Esophagus (tissue), 2 donors: ENCODE measurements at regions not wholly inside any gene's neighbourhood (a gene's known extent, or its start where the extent isn't known, plus 50 kb on each side); places are given as distances from the start of the nearest gene placed in this dataset.
A peak's percentile ranks its signal among the peaks of the same experiment; 100 is the strongest.

Experiments used
- H3K27ac ChIP-seq, 2 donors: one replicate each; pipeline ENCODE4 v1.5.1; 2013; ENCODE audit warnings: low read depth in 2 of 2, mild to moderate bottlenecking in 2 of 2, inconsistent platforms in 1 of 2, low read length in 1 of 2, moderate library complexity in 1 of 2
- H3K27me3 ChIP-seq, 2 donors: one replicate each; pipeline ENCODE4 v1.6.1; 2013; ENCODE audit warnings: low read length in 2 of 2, control low read depth in 1 of 2, mild to moderate bottlenecking in 1 of 2; ENCODE audit not compliant: insufficient read depth in 2 of 2, control insufficient read depth in 1 of 2
- H3K36me3 ChIP-seq, 2 donors: one replicate each; pipeline ENCODE4 v1.6.1; 2013; ENCODE audit warnings: low read length in 1 of 2; ENCODE audit not compliant: control insufficient read depth in 2 of 2, insufficient read depth in 2 of 2
- H3K4me1 ChIP-seq, 2 donors: one replicate each; pipeline ENCODE4 v1.6.1; 2013; ENCODE audit warnings: low read length in 1 of 2; ENCODE audit not compliant: control insufficient read depth in 2 of 2, insufficient read depth in 2 of 2
- H3K4me3 ChIP-seq, 2 donors: one replicate each; pipeline ENCODE4 v1.5.1; 2013; ENCODE audit warnings: low read length in 2 of 2, mild to moderate bottlenecking in 2 of 2, low read depth in 1 of 2, moderate library complexity in 1 of 2
- H3K9me3 ChIP-seq, 2 donors: one replicate each; pipeline ENCODE4 v1.6.1; 2013; ENCODE audit warnings: mild to moderate bottlenecking in 2 of 2, low read depth in 1 of 2, low read length in 1 of 2, moderate library complexity in 1 of 2; ENCODE audit not compliant: control insufficient read depth in 2 of 2, insufficient read depth in 1 of 2
- WGBS, 2 donors: extraction: QIAGEN DNeasy Blood & Tissue Kit; methylation state at CpG; one replicate each; pipeline ENCODE4 v1.1.7; 2013; 5-methylcytosine and 5-hydroxymethylcytosine counted together
- donor health status: healthy with polysubstance abuse.
- donor health status: Bipolar disorder and iron deficiency.

DNA sequence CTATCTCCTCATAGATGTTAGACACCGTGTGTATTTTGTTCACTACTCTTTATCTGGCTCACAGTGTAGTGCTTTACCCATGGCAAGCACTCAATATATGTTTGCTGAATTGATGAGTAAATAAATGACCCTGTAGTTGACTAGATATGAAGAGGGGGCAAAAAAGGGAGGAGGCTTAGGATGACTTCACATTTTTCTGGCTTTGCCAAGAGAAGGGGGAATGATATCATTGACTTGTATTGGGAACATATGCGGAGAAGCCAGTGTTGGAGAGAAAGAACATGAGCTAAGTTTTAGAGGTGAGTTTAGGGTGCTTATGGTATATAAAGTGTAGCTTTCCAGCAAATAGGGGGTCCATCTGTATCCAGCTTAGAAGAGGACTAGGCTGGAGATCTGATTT, 145.5 kb downstream of the TENT5C start:
- Histone ChIP-seq H3K9me3 (no peaks in the 10 kb centered on the region), H3K4me1 (no peaks in the 10 kb centered on the region), H3K36me3 (no peaks in the 10 kb centered on the region), H3K27ac (no peak overlapping the region), H3K4me3 (no peak overlapping the region), H3K27me3 (no peaks in the 10 kb centered on the region)
- WGBS, 2 donors, result 84 to 94% methylated on average over 2 of the region's 2 CpGs

DNA sequence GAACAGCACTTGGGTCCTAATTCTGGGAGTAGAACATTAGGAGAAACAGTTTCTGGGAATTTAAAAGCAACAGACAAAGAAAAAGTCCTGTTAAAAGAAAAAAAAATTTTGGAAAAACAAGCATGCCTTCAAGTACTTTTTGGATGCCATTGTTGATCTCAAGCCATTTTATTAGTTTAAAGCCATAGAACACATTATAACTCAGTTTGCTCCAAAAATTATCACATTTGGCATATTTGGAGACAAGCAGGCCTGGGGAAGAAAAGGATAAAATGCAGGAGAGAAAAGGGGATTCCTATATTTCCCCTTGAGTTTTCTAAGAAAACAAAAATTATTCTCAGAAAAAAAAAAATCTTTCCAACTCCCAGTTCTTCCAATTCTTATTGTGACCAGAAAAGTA, 146.8 kb downstream of the TENT5C start:
- no peak overlapping the region for H3K4me3 ChIP-seq
- no peaks in the 10 kb centered on the region for H3K27me3 ChIP-seq
- no peak overlapping the region for H3K27ac ChIP-seq
- no peaks in the 10 kb centered on the region for H3K36me3 ChIP-seq
- H3K9me3 ChIP-seq, result no peaks in the 10 kb centered on the region
- H3K4me1 ChIP-seq, result no peaks in the 10 kb centered on the region

DNA sequence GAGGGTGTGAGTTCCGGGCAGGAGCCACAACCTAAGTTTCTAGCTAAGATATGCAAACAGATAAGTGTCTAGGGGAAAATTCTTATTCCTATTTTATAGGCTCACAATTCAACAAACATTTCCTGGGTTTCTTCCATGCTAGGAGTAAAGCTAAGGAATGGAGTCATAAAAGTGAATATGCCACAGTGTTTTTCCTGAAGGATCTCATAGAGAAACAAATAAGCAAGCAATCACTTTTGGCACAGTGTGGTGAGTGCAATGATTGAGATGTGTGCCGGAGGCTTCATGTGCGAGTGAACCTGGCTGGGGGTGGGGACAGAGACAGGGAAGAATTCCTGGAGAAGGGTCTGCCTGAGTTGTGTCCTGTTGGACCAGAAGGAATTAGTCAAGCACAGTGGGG, 147.4 kb downstream of the TENT5C start:
- Histone ChIP-seq H3K36me3 (no peaks in the 10 kb centered on the region), H3K4me3 (no peak overlapping the region), H3K4me1 (no peaks in the 10 kb centered on the region), H3K27me3 (no peaks in the 10 kb centered on the region), H3K27ac (no peak overlapping the region), H3K9me3 (no peaks in the 10 kb centered on the region)
- WGBS, 2 donors, result 59 to 64% methylated on average over 3 of the region's 3 CpGs

DNA sequence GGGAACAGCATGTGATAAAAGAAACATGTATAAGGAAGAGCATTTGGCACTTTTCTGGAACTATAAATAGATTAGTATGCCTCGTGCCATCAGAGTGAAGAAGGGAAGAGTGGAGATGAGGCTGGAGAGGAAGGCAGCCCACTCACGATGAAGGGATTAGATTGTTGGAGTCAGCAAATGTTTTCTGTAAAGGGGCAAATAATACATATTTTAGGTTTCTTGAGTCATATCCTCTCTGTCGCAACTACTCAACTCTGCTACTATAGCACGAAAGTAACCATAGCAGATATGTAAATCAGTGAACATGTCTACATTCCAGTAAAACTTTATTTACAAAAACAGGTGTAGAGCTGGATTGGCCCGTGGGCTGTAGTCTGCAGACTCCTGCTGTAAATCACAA, 147.8 kb downstream of the TENT5C start:
- H3K27me3 ChIP-seq, result no peaks in the 10 kb centered on the region
- H3K4me3 ChIP-seq, result no peak overlapping the region
- peaks cover 0 to under 1% of the 10 kb centered on the region in 2 donors for H3K4me1 ChIP-seq
- no peak overlapping the region for H3K27ac ChIP-seq
- WGBS, 2 donors, result 26 to 32% methylated on average over 5 of the region's 5 CpGs
- H3K9me3 ChIP-seq, result no peaks in the 10 kb centered on the region
- no peaks in the 10 kb centered on the region for H3K36me3 ChIP-seq

DNA sequence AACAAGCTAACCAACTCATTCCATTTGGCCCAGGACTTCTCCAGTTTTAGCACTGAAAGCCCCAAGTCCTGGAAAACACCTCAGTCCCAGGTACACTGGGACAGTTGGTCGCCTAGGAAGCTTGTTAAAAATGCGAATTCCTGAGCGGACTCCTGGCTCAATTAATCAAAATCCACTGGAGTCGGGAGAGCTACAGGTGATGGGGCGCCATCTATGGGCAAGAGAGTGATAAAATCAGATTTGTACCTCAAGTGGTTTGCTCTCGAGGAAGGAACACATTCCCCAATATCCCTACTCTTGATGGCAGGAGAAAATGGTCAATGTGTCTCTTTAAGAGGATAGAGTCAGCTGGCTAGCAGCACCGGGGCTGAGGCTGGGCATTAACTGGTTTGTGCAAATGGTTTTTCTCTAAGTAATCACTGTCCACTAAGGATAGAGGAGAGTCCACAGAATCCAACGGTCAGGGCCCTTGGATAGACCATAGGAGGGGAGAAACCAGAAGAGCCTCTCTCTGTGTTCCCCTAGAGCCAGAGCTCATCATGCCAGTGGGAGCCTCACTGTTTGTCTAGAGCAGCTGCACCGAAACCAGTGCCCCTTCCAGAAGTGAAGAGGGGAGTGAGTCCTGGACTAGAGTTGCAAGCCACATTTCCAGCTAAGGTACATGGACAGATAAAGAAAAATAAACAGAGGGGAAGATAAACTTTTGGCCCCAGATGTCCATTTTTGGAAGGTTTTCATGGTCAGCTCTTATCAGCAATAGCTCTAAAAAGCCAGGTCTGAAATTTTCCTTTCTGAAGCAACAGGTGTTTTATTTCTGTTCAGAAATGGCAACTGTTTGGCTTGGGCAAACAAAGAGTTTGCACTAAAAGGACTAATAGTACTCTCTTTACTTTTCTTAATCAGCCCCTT, 148.5 kb downstream of the TENT5C start:
- Histone ChIP-seq H3K36me3 (no peaks in the 10 kb centered on the region), H3K4me3 (no peak overlapping the region), H3K4me1 (peaks cover 0 to 2% of the 10 kb centered on the region in 2 donors), H3K27me3 (no peaks in the 10 kb centered on the region), H3K27ac (no peak overlapping the region), H3K9me3 (no peaks in the 10 kb centered on the region)
- 11 to 14% methylated on average over 9 of the region's 9 CpGs for WGBS, 2 donors

DNA sequence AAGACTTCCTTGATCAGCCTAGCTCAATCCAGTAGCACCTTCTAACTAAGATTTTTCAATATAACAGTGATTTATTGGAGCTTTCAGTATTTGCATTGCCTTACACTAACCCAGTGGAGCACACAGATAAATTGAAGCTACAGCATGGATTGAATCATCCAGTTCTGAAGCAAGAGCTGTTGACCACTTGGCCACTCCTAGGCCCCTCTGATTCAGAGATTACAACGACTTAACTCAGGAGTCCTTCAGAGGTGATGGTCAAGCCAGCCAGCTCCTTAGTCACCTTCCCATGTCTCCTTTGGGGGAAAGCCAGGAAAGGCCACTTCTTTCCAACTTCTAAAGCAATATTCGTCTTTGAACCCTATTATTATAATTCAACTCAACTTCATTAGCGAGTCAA, 151.8 kb downstream of the TENT5C start:
- H3K4me1 ChIP-seq, result peaks cover 0 to 2% of the 10 kb centered on the region in 2 donors
- H3K27me3 ChIP-seq, result no peaks in the 10 kb centered on the region
- H3K4me3 ChIP-seq, result no peak overlapping the region
- H3K9me3 ChIP-seq, result no peaks in the 10 kb centered on the region
- 74 to 83% methylated on average over 3 of the region's 3 CpGs for WGBS, 2 donors
- no peaks in the 10 kb centered on the region for H3K36me3 ChIP-seq
- no peak overlapping the region for H3K27ac ChIP-seq

DNA sequence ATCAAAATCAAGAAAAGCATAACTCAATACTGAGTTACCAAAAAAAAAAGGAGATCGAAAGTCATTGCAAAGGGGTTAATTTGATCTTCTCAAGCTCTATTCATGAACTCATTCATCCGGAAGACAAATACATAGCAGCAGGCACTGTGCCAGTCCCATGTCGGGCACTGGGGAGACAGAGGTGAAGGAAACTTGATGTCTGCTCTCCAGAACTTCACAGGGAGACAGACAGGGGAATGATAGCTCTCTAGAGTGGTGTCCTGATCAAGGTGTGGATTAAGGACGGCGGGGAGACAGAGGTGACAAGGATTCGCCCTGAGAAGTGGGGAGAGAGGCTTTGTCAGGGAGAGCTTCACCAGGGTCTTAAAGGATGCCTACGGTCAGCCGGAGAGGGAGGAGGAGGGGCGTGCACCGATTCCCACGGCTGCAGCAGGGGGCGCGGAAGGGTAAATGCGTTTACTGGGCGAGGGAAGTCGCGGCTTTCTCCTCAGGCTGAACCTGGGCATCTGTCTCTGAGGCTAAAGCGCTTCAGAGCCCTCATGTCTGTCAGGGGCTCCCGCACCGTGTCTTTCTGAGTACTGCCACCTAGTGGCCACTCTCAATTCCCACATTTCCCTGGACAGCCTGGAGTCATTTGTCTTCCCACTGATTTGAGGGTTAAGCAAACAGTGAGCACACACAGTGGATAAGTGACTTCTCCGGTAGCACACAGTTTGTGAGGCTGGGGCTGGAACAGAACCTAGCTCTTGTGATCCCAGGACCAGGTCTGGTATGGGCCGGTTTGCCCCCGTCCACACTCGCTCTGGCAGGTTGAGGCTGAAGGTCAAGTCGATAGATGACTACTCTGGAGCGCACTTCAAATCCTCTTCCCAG, 152.8 kb downstream of the TENT5C start:
- Histone ChIP-seq H3K9me3 (no peaks in the 10 kb centered on the region), H3K4me3 (peak overlapping the region; percentile 23 to 37), H3K27ac (no peak overlapping the region), H3K4me1 (peaks cover 0 to 2% of the 10 kb centered on the region in 2 donors), H3K27me3 (no peaks in the 10 kb centered on the region), H3K36me3 (no peaks in the 10 kb centered on the region)
- WGBS, 2 donors, result 11% methylated on average over 25 to 26 of the region's 26 CpGs

DNA sequence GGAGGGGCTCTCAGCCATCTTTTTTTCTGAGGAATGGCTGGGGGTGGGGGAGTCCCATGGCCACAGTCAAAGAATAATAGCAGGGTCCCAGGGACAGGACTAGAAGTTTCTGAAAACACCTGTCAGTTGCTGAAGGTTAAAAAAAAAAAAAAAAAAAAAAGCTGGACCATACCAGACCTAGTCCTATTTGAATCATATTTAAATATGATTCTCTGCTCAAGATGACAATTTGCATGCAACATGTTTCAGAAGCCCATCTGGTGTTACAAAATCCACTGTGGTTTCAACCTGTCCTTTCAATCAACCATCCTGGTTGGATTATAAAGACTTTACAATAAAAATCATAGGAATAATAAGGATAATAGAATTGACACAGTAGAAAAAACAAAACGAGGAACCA, 153.7 kb downstream of the TENT5C start:
- WGBS, 2 donors, result 46 to 55% methylated on average over 1 of the region's 1 CpG
- no peak overlapping the region for H3K4me3 ChIP-seq
- no peaks in the 10 kb centered on the region for H3K36me3 ChIP-seq
- no peaks in the 10 kb centered on the region for H3K9me3 ChIP-seq
- H3K27ac ChIP-seq, result no peak overlapping the region
- H3K27me3 ChIP-seq, result no peaks in the 10 kb centered on the region
- H3K4me1 ChIP-seq, result peaks cover 0 to 2% of the 10 kb centered on the region in 2 donors

DNA sequence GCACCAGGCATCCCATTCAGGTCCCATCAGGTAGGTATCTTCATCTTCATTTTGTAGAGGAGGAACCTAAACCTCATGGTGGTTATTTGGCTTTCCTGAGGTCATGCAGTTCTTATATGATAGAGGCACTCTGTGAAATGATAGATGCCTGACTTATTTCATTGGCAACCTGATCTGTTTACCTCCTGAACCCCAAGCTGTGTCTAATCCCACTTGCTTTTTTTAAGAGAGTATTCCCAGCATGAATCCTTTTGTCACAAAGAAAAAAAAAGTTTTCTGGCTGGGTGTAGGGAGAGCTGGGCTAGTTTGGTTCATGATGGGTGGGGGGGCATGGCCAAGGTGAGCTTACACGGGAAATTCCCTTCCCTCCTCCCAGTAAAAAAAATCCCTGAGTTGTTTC, 154.2 kb downstream of the TENT5C start:
- 30 to 39% methylated on average over 1 of the region's 1 CpG for WGBS, 2 donors
- H3K36me3 ChIP-seq, result no peaks in the 10 kb centered on the region
- H3K27ac ChIP-seq, result no peak overlapping the region
- no peak overlapping the region for H3K4me3 ChIP-seq
- no peaks in the 10 kb centered on the region for H3K27me3 ChIP-seq
- H3K4me1 ChIP-seq, result peaks cover 0 to 2% of the 10 kb centered on the region in 2 donors
- H3K9me3 ChIP-seq, result no peaks in the 10 kb centered on the region
